ENCODE measurements at regions not wholly inside any gene's neighbourhood (a gene's known extent, or its start where the extent isn't known, plus 50 kb on each side); places are given as distances from the start of the nearest gene placed in this dataset.

DNA sequence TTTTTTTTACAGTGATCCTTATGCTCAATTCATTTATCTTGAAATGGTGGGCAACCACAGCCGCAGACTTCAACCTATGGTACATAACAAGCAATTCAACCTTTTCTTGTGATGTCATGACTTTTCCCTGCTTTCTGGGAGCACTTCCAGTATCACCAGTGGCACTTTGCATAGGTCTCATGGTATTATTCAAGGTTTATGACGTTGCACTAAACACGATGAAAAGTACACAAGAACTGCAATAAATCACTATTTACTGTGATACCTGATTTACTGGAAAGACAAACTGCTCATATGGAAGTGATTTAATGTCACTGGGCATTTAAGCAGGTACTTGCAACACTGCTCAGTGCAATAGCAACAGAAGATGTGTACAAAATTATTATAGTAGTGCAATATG, 251.7 kb upstream of the CXCL12 start:
- no TSS peak for BruUV-seq (replicated peaks)
- TF ChIP-seq, protein P1, sequence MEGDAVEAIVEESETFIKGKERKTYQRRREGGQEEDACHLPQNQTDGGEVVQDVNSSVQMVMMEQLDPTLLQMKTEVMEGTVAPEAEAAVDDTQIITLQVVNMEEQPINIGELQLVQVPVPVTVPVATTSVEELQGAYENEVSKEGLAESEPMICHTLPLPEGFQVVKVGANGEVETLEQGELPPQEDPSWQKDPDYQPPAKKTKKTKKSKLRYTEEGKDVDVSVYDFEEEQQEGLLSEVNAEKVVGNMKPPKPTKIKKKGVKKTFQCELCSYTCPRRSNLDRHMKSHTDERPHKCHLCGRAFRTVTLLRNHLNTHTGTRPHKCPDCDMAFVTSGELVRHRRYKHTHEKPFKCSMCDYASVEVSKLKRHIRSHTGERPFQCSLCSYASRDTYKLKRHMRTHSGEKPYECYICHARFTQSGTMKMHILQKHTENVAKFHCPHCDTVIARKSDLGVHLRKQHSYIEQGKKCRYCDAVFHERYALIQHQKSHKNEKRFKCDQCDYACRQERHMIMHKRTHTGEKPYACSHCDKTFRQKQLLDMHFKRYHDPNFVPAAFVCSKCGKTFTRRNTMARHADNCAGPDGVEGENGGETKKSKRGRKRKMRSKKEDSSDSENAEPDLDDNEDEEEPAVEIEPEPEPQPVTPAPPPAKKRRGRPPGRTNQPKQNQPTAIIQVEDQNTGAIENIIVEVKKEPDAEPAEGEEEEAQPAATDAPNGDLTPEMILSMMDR (IDR thresholded peaks at IDR 0.05; ENCODE audit: insufficient read depth in 1 of 2, low read depth in 1 of 2, low read length in 1 of 2, severe bottlenecking in 1 of 2, unreplicated experiment in 1 of 2) = no peak
- ChIA-PET POLR2A (no interaction called here), CTCF (no interaction called here)
- Histone ChIP-seq H3K4me3 (ENCODE audit: low read depth, low read length) (no peak overlapping the region), H3K4me1 (no peaks in the 10 kb centered on the region), H3K9me3 (no peaks in the 10 kb centered on the region), H3K36me3 (ENCODE audit: control insufficient read depth, insufficient read depth, low read length) (no peaks in the 10 kb centered on the region), H3K27me3 (replicated peaks; ENCODE audit: control insufficient read depth, insufficient read depth, low read length) (no peaks in the 10 kb centered on the region)
- DNase-seq = no peak
- H3K27ac Mint-ChIP-seq (ENCODE audit: unreplicated experiment) = no peak overlapping the region
- H3K27me3 Mint-ChIP-seq (ENCODE audit: insufficient read depth, unreplicated experiment) = peaks cover 8% of the 10 kb centered on the region
- H3K9me3 Mint-ChIP-seq (ENCODE audit: unreplicated experiment) = no peaks in the 10 kb centered on the region
- intact Hi-C loops (cut with micrococcal nuclease; ENCODE audit: unreplicated experiment) = no loop called here
- no peak overlapping the region for H3K4me3 Mint-ChIP-seq (ENCODE audit: unreplicated experiment)
- H3K4me1 Mint-ChIP-seq (ENCODE audit: low read depth, unreplicated experiment) = no peaks in the 10 kb centered on the region
- H3K36me3 Mint-ChIP-seq (ENCODE audit: insufficient read depth, unreplicated experiment) = no peaks in the 10 kb centered on the region

DNA sequence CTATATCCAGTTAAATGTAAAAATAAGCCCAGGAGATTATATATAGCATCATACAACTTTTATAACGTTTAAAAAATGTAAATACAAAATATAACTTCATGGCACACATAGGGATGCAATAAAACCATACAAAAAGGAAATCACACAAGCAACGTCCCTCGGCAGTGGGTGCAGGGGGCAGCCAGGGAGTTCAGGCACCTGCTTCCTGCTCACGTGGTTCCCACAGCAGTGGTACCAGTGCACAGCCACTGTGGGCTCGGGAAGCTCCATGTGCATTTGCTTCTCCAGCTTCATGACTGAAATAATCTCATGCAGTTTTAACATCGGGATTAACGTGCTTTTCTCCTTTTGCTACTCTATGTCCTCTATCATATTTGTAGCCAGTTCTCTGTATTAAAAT, 255.5 kb upstream of the CXCL12 start:
- TF ChIP-seq, protein P1 (IDR thresholded peaks at IDR 0.05; ENCODE audit: insufficient read depth in 1 of 2, low read depth in 1 of 2, low read length in 1 of 2, severe bottlenecking in 1 of 2, unreplicated experiment in 1 of 2) = no peak
- H3K4me3 Mint-ChIP-seq (ENCODE audit: unreplicated experiment) = no peak overlapping the region
- Histone ChIP-seq H3K4me1 (no peaks in the 10 kb centered on the region), H3K4me3 (ENCODE audit: low read depth, low read length) (no peak overlapping the region), H3K27me3 (replicated peaks; ENCODE audit: control insufficient read depth, insufficient read depth, low read length) (no peaks in the 10 kb centered on the region), H3K36me3 (ENCODE audit: control insufficient read depth, insufficient read depth, low read length) (no peaks in the 10 kb centered on the region), H3K9me3 (no peaks in the 10 kb centered on the region)
- no peak for DNase-seq
- no peak overlapping the region for H3K27ac Mint-ChIP-seq (ENCODE audit: unreplicated experiment)
- intact Hi-C loops (cut with micrococcal nuclease; ENCODE audit: unreplicated experiment) = no loop called here
- POLR2A ChIA-PET = no interaction called here
- peaks cover 8% of the 10 kb centered on the region for H3K27me3 Mint-ChIP-seq (ENCODE audit: insufficient read depth, unreplicated experiment)
- H3K36me3 Mint-ChIP-seq (ENCODE audit: insufficient read depth, unreplicated experiment) = no peaks in the 10 kb centered on the region
- CTCF ChIA-PET = no interaction called here
- H3K4me1 Mint-ChIP-seq (ENCODE audit: low read depth, unreplicated experiment) = no peaks in the 10 kb centered on the region
- BruUV-seq (replicated peaks) = no TSS peak
- H3K9me3 Mint-ChIP-seq (ENCODE audit: unreplicated experiment) = no peaks in the 10 kb centered on the region

DNA sequence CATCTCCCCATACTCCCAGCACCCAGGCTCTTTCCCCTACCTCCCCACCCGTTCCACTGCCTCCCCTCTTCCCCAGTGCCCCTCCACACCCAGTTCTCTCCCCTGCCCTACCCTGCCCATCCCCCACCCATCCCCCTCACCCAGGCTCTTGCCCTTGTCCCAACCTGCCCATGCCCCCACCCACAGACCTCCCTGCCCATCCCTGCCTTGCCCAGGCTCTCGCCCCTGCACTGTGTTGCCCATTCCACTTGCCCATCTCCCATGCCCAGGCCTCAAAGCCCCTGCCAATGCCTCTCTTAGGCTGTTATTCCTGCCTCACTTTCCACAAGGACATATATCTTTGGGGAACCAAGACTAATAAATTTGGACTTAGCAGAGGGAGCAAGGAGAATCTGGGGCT, 262.6 kb upstream of the CXCL12 start:
- ChIA-PET POLR2A (no interaction called here), CTCF (no interaction called here)
- no peaks in the 10 kb centered on the region for H3K9me3 ChIP-seq
- DNase-seq = no peak
- Mint-ChIP-seq H3K27me3 (ENCODE audit: insufficient read depth, unreplicated experiment) (peaks cover 4% of the 10 kb centered on the region), H3K4me3 (ENCODE audit: unreplicated experiment) (no peak overlapping the region), H3K27ac (ENCODE audit: unreplicated experiment) (no peak overlapping the region), H3K36me3 (ENCODE audit: insufficient read depth, unreplicated experiment) (no peaks in the 10 kb centered on the region), H3K4me1 (ENCODE audit: low read depth, unreplicated experiment) (no peaks in the 10 kb centered on the region), H3K9me3 (ENCODE audit: unreplicated experiment) (no peaks in the 10 kb centered on the region)
- intact Hi-C loops (cut with micrococcal nuclease; ENCODE audit: unreplicated experiment) = no loop called here
- no peak overlapping the region for H3K4me3 ChIP-seq (ENCODE audit: low read depth, low read length)
- no TSS peak for BruUV-seq (replicated peaks)
- no peaks in the 10 kb centered on the region for H3K27me3 ChIP-seq (replicated peaks; ENCODE audit: control insufficient read depth, insufficient read depth, low read length)
- no peaks in the 10 kb centered on the region for H3K4me1 ChIP-seq
- TF ChIP-seq, protein P1 (IDR thresholded peaks at IDR 0.05; ENCODE audit: insufficient read depth in 1 of 2, low read depth in 1 of 2, low read length in 1 of 2, severe bottlenecking in 1 of 2, unreplicated experiment in 1 of 2) = no peak
- no peaks in the 10 kb centered on the region for H3K36me3 ChIP-seq (ENCODE audit: control insufficient read depth, insufficient read depth, low read length)

All from Caco-2 (cell line).